GM19467 (cell line): ENCODE measurements at regions not wholly inside any gene's neighbourhood (a gene's known extent, or its start where the extent isn't known, plus 50 kb on each side); places are given as distances from the start of the nearest gene placed in this dataset.

ENCODE experiments used
- ATAC-seq: cut with Tn5 transposase; IDR thresholded peaks from one replicate; pipeline ENCODE4 v1.9.1; 2021; ENCODE audit warnings: mild to moderate bottlenecking, moderate library complexity; ENCODE audit not compliant: unreplicated experiment

GRCh38 chr11:32161293-32161692 is 70.4 kb downstream of the RCN1 start:
- no peak for ATAC-seq

DNA sequence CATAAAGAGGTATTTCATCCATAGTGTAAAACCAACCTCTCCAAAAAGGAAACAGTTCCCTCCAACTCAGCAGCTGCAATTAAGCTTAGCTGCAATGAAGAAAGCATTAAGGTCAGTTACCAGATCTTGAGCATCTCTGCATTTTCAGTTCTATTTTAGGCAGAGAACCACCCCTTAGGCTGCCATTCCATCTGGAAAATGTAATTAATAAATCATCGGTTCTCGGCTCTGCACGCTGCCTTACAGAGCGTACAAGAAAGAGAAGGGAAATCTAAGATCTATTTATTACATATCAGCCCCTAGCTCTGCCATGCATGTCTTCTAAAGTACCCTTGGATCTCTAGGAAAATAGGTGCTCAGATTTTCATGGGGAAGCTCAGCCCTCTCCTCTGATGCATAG is 71.5 kb downstream of the RCN1 start:
- ATAC-seq: no peak

- ATAC-seq: no peak
These were observed 72.0 kb downstream of the RCN1 start for GRCh38 chr11:32162906-32163305.

DNA sequence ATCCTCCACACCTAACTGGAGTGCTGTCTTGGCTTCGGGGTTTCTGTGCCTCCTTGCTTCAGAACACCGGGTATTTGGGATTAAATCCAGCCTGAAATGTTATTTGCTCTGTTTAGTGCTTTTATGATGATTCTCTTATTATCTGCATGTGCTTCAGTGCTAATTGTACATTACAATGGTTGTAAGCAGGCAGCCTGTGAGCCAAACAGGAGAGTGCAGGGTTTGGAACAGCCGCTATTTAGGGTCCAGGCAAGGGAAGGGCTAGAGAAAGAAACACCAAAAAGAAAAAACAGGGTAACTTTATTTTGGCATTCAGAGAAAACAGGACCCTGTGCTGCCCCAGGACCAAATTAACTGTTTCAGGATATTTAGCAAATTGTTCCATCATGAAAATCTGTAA is 72.7 kb downstream of the RCN1 start:
- no peak for ATAC-seq

- no peak for ATAC-seq
These were observed 74.0 kb downstream of the RCN1 start for GRCh38 chr11:32164836-32165235.

GRCh38 chr11:32168924-32169323 is 78.0 kb downstream of the RCN1 start:
- no peak for ATAC-seq

- ATAC-seq: no peak
These were observed 80.6 kb downstream of the RCN1 start for GRCh38 chr11:32171445-32171844.

DNA sequence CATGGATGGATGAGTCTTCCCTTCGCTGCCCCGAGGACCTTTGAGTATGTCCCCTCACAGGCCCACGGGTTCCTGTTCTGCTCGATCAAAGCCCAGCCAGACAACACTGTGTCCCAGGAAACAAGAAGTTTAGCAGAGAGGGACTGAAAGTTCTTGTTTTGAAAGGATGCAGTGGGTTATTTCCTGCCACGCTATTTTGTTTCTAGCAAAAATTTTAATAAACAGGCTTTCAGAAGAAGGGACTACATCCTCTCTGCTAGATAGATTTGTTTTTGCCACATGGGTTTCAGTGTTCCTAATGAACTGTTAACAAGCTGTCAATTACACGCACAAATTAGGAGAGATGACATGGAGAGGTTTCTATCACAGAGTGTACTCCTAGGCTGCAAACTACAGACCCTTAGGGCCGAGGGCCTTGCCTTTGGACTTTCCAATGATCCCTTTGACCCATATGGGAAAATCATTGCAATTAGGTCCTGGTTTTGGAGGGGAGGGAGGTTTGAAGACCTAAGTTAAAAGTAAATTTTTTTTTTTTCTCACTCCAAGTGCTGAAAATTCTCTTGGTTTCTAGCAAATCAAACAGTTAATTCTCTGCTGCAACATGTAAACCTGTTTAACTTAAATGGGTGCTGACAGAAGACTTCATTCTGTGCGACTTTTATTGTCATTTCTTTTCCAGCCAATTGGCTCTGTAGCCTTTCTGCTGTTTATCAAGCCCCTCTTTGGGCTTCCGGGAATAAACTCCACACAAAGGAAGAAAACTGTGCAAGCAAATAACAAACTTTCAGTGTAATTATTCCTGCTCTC is 81.4 kb downstream of the RCN1 start:
- ATAC-seq: no peak

- peak; percentile 41 for ATAC-seq
These were observed 82.3 kb downstream of the RCN1 start for GRCh38 chr11:32172848-32173834.

GRCh38 chr11:32173977-32174376 is 83.1 kb downstream of the RCN1 start:
- ATAC-seq: no peak

GRCh38 chr11:32176223-32176934 is 85.5 kb downstream of the RCN1 start:
- peak; percentile 84 for ATAC-seq

DNA sequence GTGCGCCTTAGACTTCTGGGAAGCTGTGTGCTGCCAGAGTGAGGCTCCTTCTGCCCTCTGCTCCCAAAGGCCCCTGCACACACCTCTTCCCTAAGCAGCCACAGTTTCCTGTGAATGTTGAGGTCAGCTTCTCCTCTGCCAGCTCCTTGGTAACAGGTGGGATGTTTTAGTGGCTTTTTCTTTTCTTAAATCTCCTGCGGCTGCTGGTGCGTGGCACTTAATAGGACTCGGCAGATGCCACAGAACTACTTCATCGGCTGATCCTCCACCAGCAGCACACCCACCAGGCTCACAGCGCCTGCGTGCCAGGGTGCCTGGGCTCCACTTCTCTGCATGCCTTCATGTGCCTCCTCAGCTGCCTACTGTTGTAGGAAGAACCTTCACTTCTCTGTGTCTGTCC is 87.8 kb downstream of the RCN1 start:
- no peak for ATAC-seq

DNA sequence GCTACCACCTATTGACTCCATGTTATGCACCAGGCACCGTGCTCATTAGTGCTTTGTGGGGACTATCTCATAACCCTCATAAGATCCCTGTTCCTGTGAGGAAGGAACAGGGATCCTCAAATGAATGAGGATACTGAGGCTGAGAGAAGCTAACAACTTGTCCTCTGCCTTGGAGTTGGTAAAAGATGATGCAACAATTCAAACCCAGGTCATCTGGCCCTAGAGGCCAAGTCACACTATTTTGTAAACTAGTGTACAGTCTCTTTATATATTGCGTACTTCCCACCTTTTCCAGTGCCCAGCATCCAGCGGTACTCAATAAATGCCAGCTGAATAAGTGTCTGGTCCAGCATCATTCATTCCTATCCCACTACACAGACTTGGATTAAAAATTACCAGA is 92.6 kb downstream of the RCN1 start:
- no peak for ATAC-seq

- no peak for ATAC-seq
These were observed 93.3 kb downstream of the RCN1 start for GRCh38 chr11:32184041-32184722.

GRCh38 chr11:32184723-32185376 is 94.0 kb downstream of the RCN1 start:
- peak; percentile 51 for ATAC-seq

DNA sequence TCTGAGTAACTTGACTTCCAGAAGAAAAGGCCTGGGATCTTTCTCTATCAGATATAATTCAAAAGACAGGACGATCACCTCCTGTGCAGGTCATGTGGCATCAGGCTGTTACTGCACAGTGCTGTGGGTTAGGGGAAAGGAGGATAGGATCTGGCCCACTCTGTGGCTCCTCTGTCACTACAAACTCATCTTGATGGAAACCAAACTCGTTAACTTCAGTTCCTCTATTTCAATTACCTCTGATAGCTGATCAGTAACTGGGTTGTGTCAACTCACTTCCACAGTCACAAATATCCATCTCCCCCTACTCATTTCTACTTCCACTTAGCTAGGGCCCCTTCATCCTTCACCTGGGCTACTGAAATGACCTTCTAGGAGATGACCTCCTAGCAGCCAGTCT is 95.2 kb downstream of the RCN1 start:
- ATAC-seq: no peak

DNA sequence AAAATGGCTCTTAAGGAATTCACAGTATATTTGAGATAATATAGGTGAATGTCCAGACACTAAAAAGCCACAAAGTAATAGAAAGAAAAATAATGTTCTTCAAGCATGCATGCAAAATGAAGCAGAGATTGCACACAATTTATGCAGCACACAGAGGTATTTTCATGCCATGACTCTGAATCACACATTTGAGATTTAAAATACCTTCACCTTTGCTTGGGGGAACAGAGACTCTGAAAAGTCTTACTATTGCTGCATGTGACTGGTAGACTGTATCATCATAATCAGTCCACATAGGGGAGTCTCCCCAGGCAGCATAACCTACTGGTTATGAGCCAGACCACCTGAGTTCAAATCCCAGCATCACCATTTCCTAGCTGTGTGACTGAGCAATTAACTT is 96.2 kb downstream of the RCN1 start:
- ATAC-seq: no peak

DNA sequence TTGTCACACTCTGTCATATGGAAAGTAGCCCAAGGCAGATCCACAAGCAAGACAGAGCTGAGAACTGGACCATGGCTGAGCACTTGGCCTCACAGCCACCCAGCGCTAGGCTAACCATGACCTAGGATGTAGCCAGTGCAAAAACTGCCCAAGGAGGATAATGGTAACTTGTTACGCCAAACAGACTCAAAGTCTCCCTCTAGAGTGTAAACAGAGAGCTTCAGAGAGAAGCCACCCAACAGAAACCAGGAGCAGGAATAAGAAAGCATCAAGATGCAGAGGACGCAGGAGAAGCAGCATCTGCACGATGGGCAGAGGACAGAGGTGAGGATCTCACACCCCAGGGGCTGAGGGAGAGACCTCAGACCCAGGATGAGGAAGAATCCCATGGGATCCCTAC is 97.9 kb downstream of the RCN1 start:
- ATAC-seq: no peak

DNA sequence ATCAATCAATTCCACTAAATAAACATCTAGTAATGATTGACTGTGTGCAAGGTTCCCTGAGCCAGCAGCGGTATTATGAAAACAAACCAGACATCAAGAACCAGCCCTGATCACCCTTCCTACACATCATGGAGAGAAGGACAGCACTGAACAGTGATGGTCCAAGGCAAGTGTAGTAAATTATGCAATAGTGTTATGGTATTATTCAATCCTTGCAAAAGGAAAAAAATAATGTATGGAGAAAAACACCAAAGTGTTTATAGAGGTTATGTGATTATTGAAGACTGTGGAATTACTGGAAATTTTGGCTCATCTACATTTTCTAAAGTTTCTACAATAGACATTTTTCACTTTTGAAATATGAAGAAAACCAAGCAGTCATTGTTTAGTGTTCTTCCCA is 105.3 kb downstream of the RCN1 start:
- ATAC-seq: no peak

- no peak for ATAC-seq
These were observed 107.2 kb downstream of the RCN1 start for GRCh38 chr11:32198053-32198452.
